H9 (cell line): ENCODE measurements at regions not wholly inside any gene's neighbourhood (a gene's known extent, or its start where the extent isn't known, plus 50 kb on each side); places are given as distances from the start of the nearest gene placed in this dataset.

Source experiments
- DNase-seq: peaks from one replicate; pipeline ENCODE4 v3.0.0-alpha.2; 2017
- H2AFZ ChIP-seq: one replicate; pipeline ENCODE4 v1.6.1; 2013; ENCODE audit warnings: mild to moderate bottlenecking, low read length, control low read depth, moderate library complexity
- H2AK5ac ChIP-seq: 2 replicates; pipeline ENCODE4 v1.6.1; 2013; ENCODE audit warnings: low read length, control low read depth, mixed read lengths; ENCODE audit not compliant: insufficient read length
- H2BK120ac ChIP-seq: one replicate; pipeline ENCODE4 v1.6.1; 2013; ENCODE audit warnings: low read depth, mild to moderate bottlenecking, low read length, control low read depth, inconsistent platforms; ENCODE audit not compliant: poor library complexity, severe bottlenecking
- H2BK12ac ChIP-seq: 2 replicates; pipeline ENCODE4 v1.6.1; 2013; ENCODE audit warnings: low read length, control low read depth, mixed read lengths, low read depth; ENCODE audit not compliant: insufficient read length
- H2BK15ac ChIP-seq: 2 replicates; pipeline ENCODE4 v1.6.1; 2013; ENCODE audit warnings: low read depth, low read length, control low read depth
- H2BK20ac ChIP-seq: one replicate; pipeline ENCODE4 v1.6.1; 2013; ENCODE audit warnings: low read depth, mild to moderate bottlenecking, low read length, control low read depth, inconsistent platforms; ENCODE audit not compliant: poor library complexity, severe bottlenecking
- H2BK5ac ChIP-seq: 2 replicates; pipeline ENCODE4 v1.6.1; 2013; ENCODE audit warnings: low read length, control low read depth, mixed read lengths; ENCODE audit not compliant: insufficient read length
- H3K14ac ChIP-seq: 2 replicates; pipeline ENCODE4 v1.6.1; 2013; ENCODE audit warnings: low read length, control low read depth; ENCODE audit not compliant: insufficient read depth
- H3K18ac ChIP-seq: 2 replicates; pipeline ENCODE4 v1.6.1; 2013; ENCODE audit warnings: low read depth, mild to moderate bottlenecking, mixed read lengths, low read length, control low read depth; ENCODE audit not compliant: insufficient read length
- H3K23ac ChIP-seq: 2 replicates; pipeline ENCODE4 v1.6.1; 2013; ENCODE audit warnings: low read length, control low read depth, mixed read lengths, low read depth; ENCODE audit not compliant: insufficient read length
- H3K23me2 ChIP-seq: 2 replicates; pipeline ENCODE4 v1.6.1; 2013; ENCODE audit warnings: low read depth, mild to moderate bottlenecking, mixed read lengths, low read length, control low read depth; ENCODE audit not compliant: insufficient read length, poor library complexity, severe bottlenecking
- H3K27ac ChIP-seq: 2 replicates; pipeline ENCODE4 v1.5.1; 2013; ENCODE audit warnings: low read length, control low read depth, mixed read lengths, low read depth; ENCODE audit not compliant: insufficient read length
- H3K27me3 ChIP-seq: 2 replicates; pipeline ENCODE4 v1.6.1; 2013; ENCODE audit warnings: low read length, control low read depth, inconsistent platforms; ENCODE audit not compliant: insufficient read depth
- H3K4ac ChIP-seq: 2 replicates; pipeline ENCODE4 v1.6.1; 2013; ENCODE audit warnings: low read depth, mild to moderate bottlenecking, control low read depth, inconsistent platforms, low read length, moderate library complexity
- H3K4me1 ChIP-seq: 2 replicates; pipeline ENCODE4 v1.6.1; 2013; ENCODE audit warnings: low read length, control low read depth, inconsistent platforms; ENCODE audit not compliant: insufficient read depth
- H3K4me2 ChIP-seq: 2 replicates; pipeline ENCODE4 v1.6.1; 2013; ENCODE audit warnings: low read length, control low read depth, mixed read lengths; ENCODE audit not compliant: insufficient read length, insufficient read depth
- H3K56ac ChIP-seq: 2 replicates; pipeline ENCODE4 v1.6.1; 2013; ENCODE audit warnings: low read depth, mild to moderate bottlenecking, mixed read lengths, low read length, control low read depth; ENCODE audit not compliant: insufficient read length
- H3K79me1 ChIP-seq: 2 replicates; pipeline ENCODE4 v1.6.1; 2013; ENCODE audit warnings: low read depth, mild to moderate bottlenecking, moderate library complexity, low read length, control low read depth, inconsistent platforms; ENCODE audit not compliant: insufficient read depth, poor library complexity, severe bottlenecking
- H3K79me2 ChIP-seq: 2 replicates; pipeline ENCODE4 v1.6.1; 2013; ENCODE audit warnings: low read length, control low read depth, inconsistent platforms; ENCODE audit not compliant: insufficient read depth
- H3K9ac ChIP-seq: 2 replicates; pipeline ENCODE4 v1.6.1; 2013; ENCODE audit warnings: low read length, control low read depth, mixed read lengths; ENCODE audit not compliant: insufficient read length; ENCODE audit errors: extremely low read depth
- H3K9me3 ChIP-seq: one replicate; pipeline ENCODE4 v1.6.1; 2013; ENCODE audit warnings: low read depth, low read length, inconsistent platforms; ENCODE audit not compliant: control insufficient read depth
- H3T11ph ChIP-seq: one replicate; pipeline ENCODE4 v1.6.1; 2013; ENCODE audit warnings: mild to moderate bottlenecking, low read length, control low read depth, inconsistent platforms
- H4K20me1 ChIP-seq: one replicate; pipeline ENCODE4 v1.6.1; 2013; ENCODE audit not compliant: control insufficient read depth, insufficient read length, insufficient read depth
- H4K5ac ChIP-seq: 2 replicates; pipeline ENCODE4 v1.6.1; 2013; ENCODE audit warnings: low read depth, mild to moderate bottlenecking, mixed read lengths, low read length, control low read depth; ENCODE audit not compliant: insufficient read length
- H4K8ac ChIP-seq: replicated peaks from 2 replicates; pipeline ENCODE4 v1.6.1; 2013; ENCODE audit warnings: low read length, control low read depth, mixed read lengths, low read depth; ENCODE audit not compliant: insufficient read length
- H4K91ac ChIP-seq: 2 replicates; pipeline ENCODE4 v1.6.1; 2013; ENCODE audit warnings: low read depth, mild to moderate bottlenecking, moderate library complexity, mixed read lengths, low read length, control low read depth; ENCODE audit not compliant: insufficient read length
- H3K27ac Mint-ChIP-seq, 3 experiments: 2 replicates in 2 of 3; 3 replicates in 1 of 3; pipeline ENCODE4 v1.8.0; 2020 to 2021; ENCODE audit warnings: mixed read lengths in 3 of 3, mild to moderate bottlenecking in 1 of 3, moderate library complexity in 1 of 3
- H3K27me3 Mint-ChIP-seq: 2 replicates; pipeline ENCODE4 v1.8.0; 2021; ENCODE audit warnings: low read depth, mild to moderate bottlenecking, moderate library complexity, mixed read lengths
- H3K36me3 Mint-ChIP-seq, 3 experiments: 2 replicates in 2 of 3; 3 replicates in 1 of 3; pipeline ENCODE4 v1.8.0; 2020 to 2021; ENCODE audit warnings: low read depth in 3 of 3, mixed read lengths in 3 of 3; ENCODE audit not compliant: insufficient read depth in 1 of 3
- H3K4me1 Mint-ChIP-seq, 2 experiments: 2 replicates each; pipeline ENCODE4 v1.8.0; 2020; ENCODE audit warnings: mixed read lengths in 2 of 2
- H3K4me3 Mint-ChIP-seq, 2 experiments: 2 replicates in 1 of 2; 3 replicates in 1 of 2; pipeline ENCODE4 v1.8.0; 2020 to 2021; ENCODE audit warnings: mild to moderate bottlenecking in 2 of 2, mixed read lengths in 2 of 2, moderate library complexity in 1 of 2
- H3K9me3 Mint-ChIP-seq, 2 experiments: 2 replicates in 1 of 2; 3 replicates in 1 of 2; pipeline ENCODE4 v1.8.0; 2020; ENCODE audit warnings: mild to moderate bottlenecking in 2 of 2, mixed read lengths in 2 of 2, moderate library complexity in 1 of 2
- WGBS: extraction: QIAGEN DNeasy Blood & Tissue Kit; methylation state at CpG from one replicate; pipeline ENCODE4 v1.1.7; 2013; ENCODE audit warnings: missing lambda C conversion rate, low lambda C conversion rate, mixed read lengths; ENCODE audit not compliant: insufficient read length; ENCODE audit errors: extremely low coverage; 5-methylcytosine and 5-hydroxymethylcytosine counted together
- TF ChIP-seq, protein P1 (sequence below): fragments of 200-600 bp; sonication (generic); conservative IDR thresholded peaks from 3 replicates; pipeline ENCODE4 v1.8.0; 2021; ENCODE audit warnings: antibody characterized with exemption, mild to moderate bottlenecking

DNA sequence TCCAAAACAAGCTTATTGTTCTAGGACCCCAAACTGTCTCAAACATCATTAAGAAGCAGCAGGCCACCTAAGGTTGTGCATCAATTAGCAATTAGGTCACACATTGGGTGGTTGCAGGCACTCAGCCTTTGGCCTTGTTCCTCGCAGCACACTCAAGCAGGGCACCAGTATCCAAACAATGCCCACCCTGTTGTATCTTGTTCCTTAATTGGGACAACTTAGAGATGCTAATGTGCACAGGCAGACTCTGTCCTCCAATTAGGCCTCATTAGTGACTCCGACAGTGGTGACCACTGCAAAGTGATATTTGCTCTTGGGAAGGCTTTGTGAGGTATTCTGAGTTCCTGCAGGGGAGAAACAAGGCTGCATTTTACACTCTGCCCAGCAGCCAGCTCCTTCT lies 515.1 kb upstream of the PTBP2 start:
- no peaks in the 10 kb centered on the region for H4K20me1 ChIP-seq
- Mint-ChIP-seq H3K27ac (no peak overlapping the region), H3K36me3 (peaks cover 0 to 4% (median 0%) of the 10 kb centered on the region in 3 experiments; a peak in 1 of 7 replicates), H3K4me1 (peaks cover 0 to 7% of the 10 kb centered on the region in 2 experiments; a peak in 1 of 4 replicates), H3K4me3 (no peak overlapping the region), H3K27me3 (no peaks in the 10 kb centered on the region; the same call in 1 of the 2 replicates), H3K9me3 (peaks cover 3% of the 10 kb centered on the region in 2 experiments; a peak in 4 of 5 replicates)
- no peak overlapping the region for H3K4ac ChIP-seq
- no peak overlapping the region for H2BK15ac ChIP-seq
- no peak overlapping the region for H3K18ac ChIP-seq
- H4K5ac ChIP-seq, result no peak overlapping the region
- H2BK120ac ChIP-seq, result no peak overlapping the region
- no peak overlapping the region for H4K8ac ChIP-seq
- H3K4me1 ChIP-seq, result no peaks in the 10 kb centered on the region
- no peak overlapping the region for H2BK5ac ChIP-seq
- H2AK5ac ChIP-seq, result no peak overlapping the region
- no peaks in the 10 kb centered on the region for H3K23me2 ChIP-seq
- H3K27ac ChIP-seq, result no peak overlapping the region
- no CpG with 5 or more reads among the region's 2 CpGs for WGBS
- H3K79me1 ChIP-seq, result no peaks in the 10 kb centered on the region
- H3K23ac ChIP-seq, result no peak overlapping the region
- H3K27me3 ChIP-seq, result no peaks in the 10 kb centered on the region
- H3K14ac ChIP-seq, result no peak overlapping the region
- no peak overlapping the region for H3K4me2 ChIP-seq
- TF ChIP-seq, protein P1, sequence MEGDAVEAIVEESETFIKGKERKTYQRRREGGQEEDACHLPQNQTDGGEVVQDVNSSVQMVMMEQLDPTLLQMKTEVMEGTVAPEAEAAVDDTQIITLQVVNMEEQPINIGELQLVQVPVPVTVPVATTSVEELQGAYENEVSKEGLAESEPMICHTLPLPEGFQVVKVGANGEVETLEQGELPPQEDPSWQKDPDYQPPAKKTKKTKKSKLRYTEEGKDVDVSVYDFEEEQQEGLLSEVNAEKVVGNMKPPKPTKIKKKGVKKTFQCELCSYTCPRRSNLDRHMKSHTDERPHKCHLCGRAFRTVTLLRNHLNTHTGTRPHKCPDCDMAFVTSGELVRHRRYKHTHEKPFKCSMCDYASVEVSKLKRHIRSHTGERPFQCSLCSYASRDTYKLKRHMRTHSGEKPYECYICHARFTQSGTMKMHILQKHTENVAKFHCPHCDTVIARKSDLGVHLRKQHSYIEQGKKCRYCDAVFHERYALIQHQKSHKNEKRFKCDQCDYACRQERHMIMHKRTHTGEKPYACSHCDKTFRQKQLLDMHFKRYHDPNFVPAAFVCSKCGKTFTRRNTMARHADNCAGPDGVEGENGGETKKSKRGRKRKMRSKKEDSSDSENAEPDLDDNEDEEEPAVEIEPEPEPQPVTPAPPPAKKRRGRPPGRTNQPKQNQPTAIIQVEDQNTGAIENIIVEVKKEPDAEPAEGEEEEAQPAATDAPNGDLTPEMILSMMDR, result no peak
- H3T11ph ChIP-seq, result no peak overlapping the region
- no peaks in the 10 kb centered on the region for H3K9me3 ChIP-seq
- no peak for DNase-seq
- H3K56ac ChIP-seq, result no peak overlapping the region
- H4K91ac ChIP-seq, result no peak overlapping the region
- no peak overlapping the region for H3K9ac ChIP-seq
- H2AFZ ChIP-seq, result no peak overlapping the region
- no peak overlapping the region for H2BK20ac ChIP-seq
- no peak overlapping the region for H2BK12ac ChIP-seq
- no peaks in the 10 kb centered on the region for H3K79me2 ChIP-seq
